Testis (tissue), 2 donors: ENCODE measurements at regions not wholly inside any gene's neighbourhood (a gene's known extent, or its start where the extent isn't known, plus 50 kb on each side); places are given as distances from the start of the nearest gene placed in this dataset.

Experiments used
- DNase-seq: peaks from one replicate; pipeline ENCODE4 v3.0.0-alpha.2; 2019
- H3K27ac ChIP-seq, 2 donors: fragments of 200-600 bp; sonication (generic); one replicate each; pipeline ENCODE4 v1.5.1; 2019
- H3K27me3 ChIP-seq: fragments of 200-600 bp; sonication (generic); one replicate; pipeline ENCODE4 v1.5.1; 2019
- H3K36me3 ChIP-seq: fragments of 200-600 bp; sonication (generic); one replicate; pipeline ENCODE4 v1.5.1; 2017; ENCODE audit warnings: low read depth; ENCODE audit errors: missing control alignments
- H3K4me1 ChIP-seq: fragments of 200-600 bp; sonication (generic); one replicate; pipeline ENCODE4 v1.5.1; 2019
- H3K4me3 ChIP-seq, 2 donors: fragments of 200-600 bp; sonication (generic); one replicate each; pipeline ENCODE4 v1.5.1; 2017 to 2019
- H3K9me3 ChIP-seq: fragments of 200-600 bp; sonication (generic); one replicate; pipeline ENCODE4 v1.5.1; 2017
- CTCF ChIP-seq, 3 experiments: fragments of 450-650 bp in 2 of 3; fragments of 200-600 bp in 1 of 3; sonication (generic) in 1 of 3; IDR thresholded peaks; one replicate each; pipeline ENCODE4 v1.5.1; 2016 to 2019; ENCODE audit warnings: antibody characterized with exemption in 3 of 3, mild to moderate bottlenecking in 2 of 3, moderate library complexity in 1 of 3
- POLR2A ChIP-seq: fragments of 450-650 bp; IDR thresholded peaks from one replicate; pipeline ENCODE4 v1.6.1; 2017; ENCODE audit warnings: antibody characterized with exemption, mild to moderate bottlenecking, moderate library complexity
- WGBS, 2 donors: methylation state at CpG; one replicate each; pipeline ENCODE4 v1.1.5; 2018; 5-methylcytosine and 5-hydroxymethylcytosine counted together
- intact Hi-C: fragments of 100-400 bp; cut with DNase I; formaldehyde crosslinking; loops from one replicate; pipeline ENCODE4 v1.15.1; 2023; ENCODE audit warnings: low total_unique reads

- Histone ChIP-seq H3K27ac (no peak overlapping the region), H3K4me1 (peaks cover 13% of the 10 kb centered on the region), H3K27me3 (no peaks in the 10 kb centered on the region), H3K36me3 (no peaks in the 10 kb centered on the region), H3K9me3 (no peaks in the 10 kb centered on the region), H3K4me3 (no peak overlapping the region)
- intact Hi-C loops: no loop called here
- TF ChIP-seq CTCF (IDR thresholded peaks at IDR 0.05): no peak
- no peak for TF ChIP-seq POLR2A
- no peak for DNase-seq
- 87 to 90% methylated on average over 7 of the region's 7 CpGs for WGBS, 2 donors
These were observed 50.6 kb upstream of the RMDN2 start for GRCh38 chr2:37874470-37874869.
